Adrenal gland (tissue), 5 donors: ENCODE measurements at regions not wholly inside any gene's neighbourhood (a gene's known extent, or its start where the extent isn't known, plus 50 kb on each side); places are given as distances from the start of the nearest gene placed in this dataset.

Experiments
- POLR2A ChIP-seq, 2 donors: fragments of 450-650 bp; IDR thresholded peaks; one replicate each; pipeline ENCODE4 v1.6.1; 2017; ENCODE audit warnings: antibody characterized with exemption in 2 of 2, mild to moderate bottlenecking in 2 of 2, moderate library complexity in 1 of 2
- TF ChIP-seq, protein P1 (sequence below), 6 experiments: fragments of 450-650 bp in 4 of 6; fragments of 200-600 bp in 2 of 6; sonication (generic) in 1 of 6; IDR thresholded peaks; 1 replicate in 5 of 6; 2 replicates in 1 of 6; pipeline versions ENCODE4 v1.5.1 to v1.8.0; 2016 to 2021; ENCODE audit warnings: antibody characterized with exemption in 6 of 6, mild to moderate bottlenecking in 2 of 6, moderate library complexity in 1 of 6
- donor health status: DM: no; HTN: no; CAD: no.

DNA sequence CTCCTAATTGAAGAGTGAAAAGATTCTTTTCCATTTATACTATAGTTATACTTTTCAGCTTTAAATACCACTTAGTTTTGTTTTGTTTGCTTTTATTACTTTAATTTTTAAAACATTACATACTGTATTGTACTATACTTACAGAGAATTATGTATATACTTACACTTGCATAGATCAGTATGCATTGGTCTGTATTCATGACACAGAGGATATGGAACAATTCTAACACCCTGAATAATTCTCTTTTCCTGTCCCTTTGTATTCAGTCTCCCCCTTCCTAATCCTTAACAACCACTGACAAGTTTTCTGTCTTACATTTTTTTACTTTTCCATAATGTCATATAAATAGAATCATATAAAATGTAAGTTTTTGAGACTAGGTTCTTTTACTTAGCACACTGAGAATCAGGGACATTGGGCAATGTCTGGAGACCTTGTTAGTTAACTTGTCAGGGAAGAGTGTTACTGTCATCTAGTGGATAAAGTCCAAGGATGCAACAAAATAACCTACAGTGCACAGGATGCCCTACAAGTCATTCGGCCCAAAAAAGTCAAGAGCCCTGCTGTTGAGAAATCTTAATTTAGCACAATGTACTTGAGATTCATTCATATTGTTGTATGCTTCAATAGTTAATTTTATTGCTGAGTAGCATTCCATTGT is 95.7 kb upstream of the MCTP2 start:
- TF ChIP-seq, protein P1, sequence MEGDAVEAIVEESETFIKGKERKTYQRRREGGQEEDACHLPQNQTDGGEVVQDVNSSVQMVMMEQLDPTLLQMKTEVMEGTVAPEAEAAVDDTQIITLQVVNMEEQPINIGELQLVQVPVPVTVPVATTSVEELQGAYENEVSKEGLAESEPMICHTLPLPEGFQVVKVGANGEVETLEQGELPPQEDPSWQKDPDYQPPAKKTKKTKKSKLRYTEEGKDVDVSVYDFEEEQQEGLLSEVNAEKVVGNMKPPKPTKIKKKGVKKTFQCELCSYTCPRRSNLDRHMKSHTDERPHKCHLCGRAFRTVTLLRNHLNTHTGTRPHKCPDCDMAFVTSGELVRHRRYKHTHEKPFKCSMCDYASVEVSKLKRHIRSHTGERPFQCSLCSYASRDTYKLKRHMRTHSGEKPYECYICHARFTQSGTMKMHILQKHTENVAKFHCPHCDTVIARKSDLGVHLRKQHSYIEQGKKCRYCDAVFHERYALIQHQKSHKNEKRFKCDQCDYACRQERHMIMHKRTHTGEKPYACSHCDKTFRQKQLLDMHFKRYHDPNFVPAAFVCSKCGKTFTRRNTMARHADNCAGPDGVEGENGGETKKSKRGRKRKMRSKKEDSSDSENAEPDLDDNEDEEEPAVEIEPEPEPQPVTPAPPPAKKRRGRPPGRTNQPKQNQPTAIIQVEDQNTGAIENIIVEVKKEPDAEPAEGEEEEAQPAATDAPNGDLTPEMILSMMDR (IDR thresholded peaks at IDR 0.05): no peak
- TF ChIP-seq POLR2A (IDR thresholded peaks at IDR 0.05): no peak
